Activated CD4-positive, alpha-beta T cell treated with anti-CD3 and anti-CD28 coated beads for 48 hours (primary cell): ENCODE measurements at regions not wholly inside any gene's neighbourhood (a gene's known extent, or its start where the extent isn't known, plus 50 kb on each side); places are given as distances from the start of the nearest gene placed in this dataset.

Source experiments
- DNase-seq: peaks from one replicate; pipeline ENCODE4 v3.0.0-alpha.2; 2020

- DNase-seq, result no peak
Measured at GRCh38 chr21:27114111-27114510, 147.2 kb upstream of the ADAMTS5 start.

GRCh38 chr21:27112186-27112585 is 145.3 kb upstream of the ADAMTS5 start:
- DNase-seq, result no peak

GRCh38 chr21:27110956-27111355 is 144.1 kb upstream of the ADAMTS5 start:
- DNase-seq, result no peak

GRCh38 chr21:27108701-27109100 is 141.8 kb upstream of the ADAMTS5 start:
- DNase-seq, result no peak

GRCh38 chr21:27108228-27108627 is 141.3 kb upstream of the ADAMTS5 start:
- DNase-seq, result no peak

GRCh38 chr21:27104846-27105431 is 138.1 kb upstream of the ADAMTS5 start:
- DNase-seq, result no peak

- no peak for DNase-seq
Measured at GRCh38 chr21:27103768-27104167, 136.9 kb upstream of the ADAMTS5 start.

GRCh38 chr21:27101523-27101922 is 134.6 kb upstream of the ADAMTS5 start:
- DNase-seq, result no peak

GRCh38 chr21:27094184-27094948 is 127.5 kb upstream of the ADAMTS5 start:
- no peak for DNase-seq

- no peak for DNase-seq
Measured at GRCh38 chr21:27086630-27087029, 119.7 kb upstream of the ADAMTS5 start.

- no peak for DNase-seq
Measured at GRCh38 chr21:27086186-27086585, 119.3 kb upstream of the ADAMTS5 start.

GRCh38 chr21:27085387-27085786 is 118.5 kb upstream of the ADAMTS5 start:
- no peak for DNase-seq

- DNase-seq, result no peak
Measured at GRCh38 chr21:27083144-27083543, 116.3 kb upstream of the ADAMTS5 start.

- DNase-seq, result no peak
Measured at GRCh38 chr21:27082431-27083010, 115.6 kb upstream of the ADAMTS5 start.

GRCh38 chr21:27079636-27080240 is 112.8 kb upstream of the ADAMTS5 start:
- DNase-seq, result no peak

- no peak for DNase-seq
Measured at GRCh38 chr21:27078915-27079314, 112.0 kb upstream of the ADAMTS5 start.

- DNase-seq, result no peak
Measured at GRCh38 chr21:27077501-27077900, 110.6 kb upstream of the ADAMTS5 start.

GRCh38 chr21:27076025-27076424 is 109.1 kb upstream of the ADAMTS5 start:
- no peak for DNase-seq

- DNase-seq, result no peak
Measured at GRCh38 chr21:27070861-27071670, 104.2 kb upstream of the ADAMTS5 start.

- DNase-seq, result no peak
Measured at GRCh38 chr21:27068811-27069210, 101.9 kb upstream of the ADAMTS5 start.

- no peak for DNase-seq
Measured at GRCh38 chr21:27067226-27067625, 100.3 kb upstream of the ADAMTS5 start.

GRCh38 chr21:27062443-27062842 is 95.6 kb upstream of the ADAMTS5 start:
- no peak for DNase-seq

GRCh38 chr21:27061770-27062169 is 94.9 kb upstream of the ADAMTS5 start:
- DNase-seq, result no peak
